Liver (tissue), 3 donors: ENCODE measurements at regions not wholly inside any gene's neighbourhood (a gene's known extent, or its start where the extent isn't known, plus 50 kb on each side); places are given as distances from the start of the nearest gene placed in this dataset.
"Not testable (repeated sequence)": the region's sequence is repeated elsewhere in the genome, so short reads cannot be mapped to it uniquely, and the experiment has no call there.

Experiments
- CTCF ChIP-seq: fragments of 150-350 bp; IDR thresholded peaks from 2 replicates; pipeline ENCODE4 v1.5.1; 2017; ENCODE audit warnings: improper control_type of control experiment, low read depth, low read length; ENCODE audit not compliant: missing input control
- FOXA1 ChIP-seq: IDR thresholded peaks from 2 replicates; pipeline ENCODE4 v1.6.1; 2016; ENCODE audit warnings: antibody characterized with exemption
- RAD21 ChIP-seq, 2 donors: IDR thresholded peaks; 2 replicates each; pipeline ENCODE4 v1.6.1; 2016; ENCODE audit warnings: antibody characterized with exemption in 2 of 2, mild to moderate bottlenecking in 2 of 2
- donor health status: healthy.
- donor health status: healthy.

GRCh38 chrY:3123482-3123881 lies 188.3 kb downstream of the ZFY start:
- not testable (repeated sequence) for TF ChIP-seq CTCF; FOXA1; RAD21 (IDR thresholded peaks at IDR 0.05)
